HepG2 (cell line): ENCODE measurements at regions not wholly inside any gene's neighbourhood (a gene's known extent, or its start where the extent isn't known, plus 50 kb on each side); places are given as distances from the start of the nearest gene placed in this dataset.

ENCODE experiments used
- ATAC-seq: fragments of 200-7000 bp; cut with Tn5 transposase; 3 replicates; pipeline ENCODE4 v1.9.1; 2020; ENCODE audit warnings: mild to moderate bottlenecking, moderate library complexity
- BruUV-seq: library from RNA; stranded (reverse); fragments of 400-500 nt; replicated peaks from 2 replicates; lab custom pipeline; 2021; lab: Mats Ljungman, UMichigan
- CTCF ChIA-PET: fragments of 300-600 bp; formaldehyde crosslinking; extraction: SDS; loops from one replicate; lab custom pipeline; 2021; ENCODE audit warnings: low total read pairs, inconsistent platforms, low intra/inter-chr PET ratio; lab: Yijun Ruan, JAX
- POLR2A ChIA-PET: fragments of 350-600 bp; sonication (Branson Sonifier 250); formaldehyde crosslinking; loops from one replicate; lab custom pipeline; 2020; ENCODE audit warnings: antibody characterized with exemption, inconsistent platforms; lab: Yijun Ruan, JAX
- DNase-seq: peaks from one replicate; pipeline ENCODE4 v3.0.0-alpha.2; 2015; ENCODE audit warnings: low spot score
- FAIRE-seq: peaks from 3 replicates; lab custom pipeline; 2011; peaks lifted over from hg19 to GRCh38; lab: Jason Lieb, UNC
- H2AFZ ChIP-seq: one replicate; pipeline ENCODE4 v1.6.1; 2011; ENCODE audit warnings: low read length, inconsistent platforms
- H3K27ac ChIP-seq: fragments of 300-600 bp; 3 replicates; pipeline ENCODE4 v1.8.0; 2011; ENCODE audit warnings: mixed run types, mild to moderate bottlenecking, mixed read lengths, low read length, inconsistent platforms; ENCODE audit not compliant: insufficient read depth; ENCODE audit errors: extremely low read length
- H3K27me3 ChIP-seq, 2 experiments: fragments of 200-600 bp in 1 of 2; 2 replicates in 1 of 2; 3 replicates in 1 of 2; pipeline versions ENCODE4 v1.6.0 to v1.8.0; 2011; ENCODE audit warnings: low read length in 2 of 2, mild to moderate bottlenecking in 2 of 2, moderate library complexity in 2 of 2, inconsistent platforms in 1 of 2; ENCODE audit not compliant: insufficient read depth in 2 of 2, control insufficient read depth in 1 of 2
- H3K36me3 ChIP-seq, 2 experiments: fragments of 200-600 bp in 1 of 2; replicated peaks in 1 of 2; 2 replicates in 1 of 2; 3 replicates in 1 of 2; pipeline versions ENCODE4 v1.5.1 to v1.8.0; 2011; ENCODE audit warnings: low read length in 2 of 2, inconsistent platforms in 1 of 2; ENCODE audit not compliant: insufficient read depth in 2 of 2, control insufficient read depth in 1 of 2
- H3K4me1 ChIP-seq: 2 replicates; pipeline ENCODE4 v1.5.1; 2012; ENCODE audit warnings: low read length, inconsistent platforms; ENCODE audit not compliant: insufficient read depth
- H3K4me2 ChIP-seq: 2 replicates; pipeline ENCODE4 v1.6.0; 2011; ENCODE audit warnings: low read depth, low read length, inconsistent platforms
- H3K4me3 ChIP-seq, 3 experiments: fragments of 200-600 bp in 1 of 3; sonication (generic), shearing (Covaris generic) in 1 of 3; replicated peaks in 1 of 3; 2 replicates each; pipeline ENCODE4 v1.5.1; 2011 to 2016; ENCODE audit warnings: low read length in 3 of 3, inconsistent platforms in 2 of 3, low read depth in 2 of 3, mild to moderate bottlenecking in 2 of 3, control low read depth in 1 of 3, mixed read lengths in 1 of 3; ENCODE audit not compliant: insufficient read depth in 1 of 3
- H3K79me2 ChIP-seq: one replicate; pipeline ENCODE4 v1.6.1; 2011; ENCODE audit warnings: low read length, inconsistent platforms; ENCODE audit not compliant: insufficient read depth
- H3K9ac ChIP-seq: 2 replicates; pipeline ENCODE4 v1.6.0; 2011; ENCODE audit warnings: mild to moderate bottlenecking, low read depth, low read length, inconsistent platforms; ENCODE audit not compliant: insufficient read depth
- H3K9me3 ChIP-seq: 2 replicates; pipeline ENCODE4 v1.5.1; 2012; ENCODE audit warnings: mild to moderate bottlenecking, low read length
- H4K20me1 ChIP-seq: 2 replicates; pipeline ENCODE4 v1.6.0; 2011; ENCODE audit warnings: inconsistent platforms, mild to moderate bottlenecking, low read length, moderate library complexity; ENCODE audit not compliant: insufficient read depth
- BRCA1 ChIP-seq: sonication (generic); formaldehyde crosslinking; IDR thresholded peaks from 2 replicates; pipeline ENCODE4 v1.4.0; 2020; ENCODE audit warnings: missing genetic modification reagents
- CHD2 ChIP-seq: IDR thresholded peaks from 2 replicates; pipeline ENCODE4 v1.6.1; 2011; ENCODE audit warnings: low read depth, low read length, improper control_type of control experiment
- KAT7 ChIP-seq: IDR thresholded peaks from 2 replicates; pipeline ENCODE4 v1.6.1; 2018; ENCODE audit warnings: borderline replicate concordance, missing compliant biosample characterization
- MYC ChIP-seq: sonication (generic); formaldehyde crosslinking; IDR thresholded peaks from 2 replicates; pipeline ENCODE4 v1.9.0; 2021; ENCODE audit warnings: missing genetic modification reagents, borderline replicate concordance
- NAIF1 ChIP-seq: sonication (generic); formaldehyde crosslinking; IDR thresholded peaks from 2 replicates; pipeline ENCODE4 v1.5.0; 2020; ENCODE audit warnings: mild to moderate bottlenecking, missing genetic modification reagents, borderline replicate concordance
- SALL2 ChIP-seq: sonication (generic); formaldehyde crosslinking; IDR thresholded peaks from 2 replicates; pipeline ENCODE4 v1.8.1; 2023; ENCODE audit warnings: mild to moderate bottlenecking, missing genetic modification reagents, inconsistent platforms
- SRSF1 ChIP-seq: fragments of 200-400 bp; formaldehyde crosslinking; optimal IDR thresholded peaks from 2 replicates; pipeline ENCODE3; 2017; ENCODE audit warnings: mild to moderate bottlenecking, low read depth, low read length, moderate library complexity
- TEAD3 ChIP-seq: optimal IDR thresholded peaks from 2 replicates; pipeline ENCODE3; 2016; ENCODE audit warnings: borderline replicate concordance
- ZBTB25 ChIP-seq: IDR thresholded peaks from 2 replicates; pipeline ENCODE4 v1.6.1; 2018; ENCODE audit warnings: missing genetic modification reagents
- ZHX2 ChIP-seq, 2 experiments: sonication (generic) in 1 of 2; formaldehyde crosslinking in 1 of 2; IDR thresholded peaks; 2 replicates each; pipeline versions ENCODE4 v1.6.1 to v1.9.0; 2014 to 2022; ENCODE audit warnings: antibody characterized with exemption in 1 of 2, borderline replicate concordance in 1 of 2, inconsistent platforms in 1 of 2, low read depth in 1 of 2, missing genetic modification reagents in 1 of 2
- ZNF564 ChIP-seq: sonication (generic); formaldehyde crosslinking; IDR thresholded peaks from 2 replicates; pipeline ENCODE4 v1.8.1; 2023; ENCODE audit warnings: mild to moderate bottlenecking, missing genetic modification reagents
- ZNF576 ChIP-seq: sonication (generic); formaldehyde crosslinking; IDR thresholded peaks from 2 replicates; pipeline ENCODE4 v1.4.0; 2020; ENCODE audit warnings: mild to moderate bottlenecking, missing genetic modification reagents
- ZNF891 ChIP-seq: sonication (generic); formaldehyde crosslinking; IDR thresholded peaks from 2 replicates; pipeline ENCODE4 v1.5.0; 2020; ENCODE audit warnings: mild to moderate bottlenecking, missing genetic modification reagents
- ZXDC ChIP-seq: sonication (generic); formaldehyde crosslinking; IDR thresholded peaks from 2 replicates; pipeline ENCODE4 v1.5.0; 2020; ENCODE audit warnings: mild to moderate bottlenecking, missing genetic modification reagents
- ZZZ3 ChIP-seq: sonication (generic); formaldehyde crosslinking; IDR thresholded peaks from 2 replicates; pipeline ENCODE4 v1.4.0; 2020; ENCODE audit warnings: missing genetic modification reagents, mild to moderate bottlenecking, borderline replicate concordance
- WGBS: methylation state at CpG from one replicate; pipeline ENCODE4 v1.1.6; 2017; ENCODE audit warnings: low lambda C conversion rate; 5-methylcytosine and 5-hydroxymethylcytosine counted together
- in situ Hi-C: cut with HindIII; loops from 2 replicates; pipeline ENCODE4 v1.10.0; 2017; ENCODE audit warnings: low pct_unique_long_range_greater_than_20kb; ENCODE audit not compliant: extremely low pct_ligation_motif_present
- intact Hi-C: fragments of 100-400 bp; cut with micrococcal nuclease; formaldehyde crosslinking; loops from one replicate; pipeline ENCODE4 v1.10.0; 2022; ENCODE audit not compliant: unreplicated experiment

GRCh38 chr6:137307163-137307854 is 88.1 kb upstream of the IFNGR1 start:
- intact Hi-C loops: no loop called here
- ChIA-PET POLR2A (no interaction called here), CTCF (no interaction called here)
- H4K20me1 ChIP-seq: no peaks in the 10 kb centered on the region
- H3K9ac ChIP-seq: no peak overlapping the region
- in situ Hi-C loops: no loop called here
- FAIRE-seq (no peak), DNase-seq (no peak), ATAC-seq (no peak)
- H3K4me2 ChIP-seq: no peak overlapping the region
- 58% methylated on average over 8 of the region's 8 CpGs for WGBS
- BruUV-seq: no TSS peak
- no peak overlapping the region for H3K4me3 ChIP-seq
- H3K27ac ChIP-seq: no peak overlapping the region
- peaks cover 0 to 16% of the 10 kb centered on the region in 2 experiments; a peak in 3 of 5 replicates for H3K27me3 ChIP-seq
- H3K9me3 ChIP-seq: no peaks in the 10 kb centered on the region
- H3K4me1 ChIP-seq: peaks cover 15% of the 10 kb centered on the region
- H3K79me2 ChIP-seq: no peaks in the 10 kb centered on the region
- no peaks in the 10 kb centered on the region for H3K36me3 ChIP-seq
- H2AFZ ChIP-seq: no peak overlapping the region
- no peak for TF ChIP-seq NAIF1
- no peak for TF ChIP-seq ZBTB25 (CRISPR knock-in tag)
- no peak for TF ChIP-seq CHD2
- TF ChIP-seq MYC: no peak
- no peak for TF ChIP-seq KAT7 (CRISPR knock-in tag)
- no peak for TF ChIP-seq SALL2 (CRISPR knock-in tag)
- TF ChIP-seq ZXDC (CRISPR knock-in tag): no peak
- TF ChIP-seq ZHX2 (IDR thresholded peaks at IDR 0.05; ENCODE audit: low read depth): no peak
- no peak for TF ChIP-seq ZHX2 (CRISPR knock-in tag; IDR thresholded peaks at IDR 0.05; ENCODE audit: borderline replicate concordance)
- no peak for TF ChIP-seq ZZZ3 (CRISPR knock-in tag)
- no peak for TF ChIP-seq BRCA1
- TF ChIP-seq ZNF576 (CRISPR knock-in tag): no peak
- no peak for TF ChIP-seq ZNF564 (CRISPR knock-in tag)
- no peak for TF ChIP-seq ZNF891
- TF ChIP-seq TEAD3 (CRISPR knock-in tag): no peak
- TF ChIP-seq SRSF1: no peak
